ENCODE measurements at regions not wholly inside any gene's neighbourhood (a gene's known extent, or its start where the extent isn't known, plus 50 kb on each side); places are given as distances from the start of the nearest gene placed in this dataset.

DNA sequence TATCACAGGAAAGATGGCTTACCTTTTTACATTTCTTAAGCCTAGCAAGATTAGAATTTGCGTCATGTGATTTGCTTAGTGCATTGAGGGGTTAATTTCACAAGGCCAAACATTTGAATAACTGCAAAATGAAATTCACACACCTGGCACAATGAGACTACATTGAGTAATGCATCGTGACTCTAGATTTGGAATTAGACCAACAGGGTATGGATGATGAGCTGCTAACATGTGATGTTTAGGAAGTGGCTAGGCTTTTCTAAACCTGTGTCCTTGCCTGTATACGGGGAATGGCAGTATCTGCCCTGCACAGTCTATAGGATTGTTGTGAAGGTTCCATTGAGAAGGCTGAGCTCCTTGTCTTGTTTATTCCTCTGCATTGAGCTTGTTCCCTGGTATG lies 160.1 kb downstream of the MFSD1 start:
- DNase-seq (ENCODE audit: low read depth in 4 of 4, low spot score in 3 of 4), result no peak

DNA sequence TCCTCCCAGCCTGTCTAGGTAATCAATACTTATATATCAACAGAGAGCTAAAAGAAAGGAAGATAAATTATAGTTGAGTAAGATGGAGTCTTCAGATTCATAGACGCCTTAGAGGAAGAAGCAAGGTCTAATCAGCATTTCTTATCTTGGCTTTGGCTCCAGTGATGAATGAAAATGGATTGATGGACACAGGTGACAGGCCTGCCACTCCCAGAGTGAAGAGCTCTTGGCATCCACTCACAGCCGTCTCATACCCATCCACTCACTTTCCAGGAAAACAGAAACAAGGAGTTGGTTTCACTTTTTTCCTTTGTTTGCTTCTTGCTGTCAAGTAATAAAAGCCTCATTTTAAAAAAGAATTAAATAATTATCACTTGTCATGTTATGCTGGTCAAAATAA lies 168.2 kb downstream of the MFSD1 start:
- DNase-seq (ENCODE audit: low read depth in 4 of 4, low spot score in 3 of 4), result no peak

DNA sequence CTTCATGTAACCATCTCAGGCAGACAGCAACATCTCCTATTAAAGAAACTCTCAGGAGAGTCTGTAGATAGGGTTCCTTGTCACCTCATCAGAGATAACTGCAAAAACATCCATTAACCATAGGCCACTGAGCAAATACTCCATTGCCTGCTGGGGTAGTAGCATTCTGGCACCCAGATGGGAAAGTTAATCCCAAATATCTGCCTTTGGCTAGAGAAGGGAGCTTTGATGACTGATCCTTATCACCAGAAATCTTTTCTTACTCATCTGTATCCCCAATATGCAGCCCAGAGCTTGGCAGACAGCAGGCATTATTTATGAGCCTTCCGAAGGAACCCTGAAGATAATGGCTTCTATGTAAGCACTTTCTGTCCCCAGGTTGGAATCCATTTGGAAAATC lies 173.1 kb downstream of the MFSD1 start:
- DNase-seq (ENCODE audit: low read depth in 4 of 4, low spot score in 3 of 4), result no peak

GRCh38 chr3:158976966-158977365 lies 175.1 kb downstream of the MFSD1 start:
- peak in 2 of 4 donors; percentile 26 to 34 for DNase-seq (ENCODE audit: low read depth in 4 of 4, low spot score in 3 of 4)

DNA sequence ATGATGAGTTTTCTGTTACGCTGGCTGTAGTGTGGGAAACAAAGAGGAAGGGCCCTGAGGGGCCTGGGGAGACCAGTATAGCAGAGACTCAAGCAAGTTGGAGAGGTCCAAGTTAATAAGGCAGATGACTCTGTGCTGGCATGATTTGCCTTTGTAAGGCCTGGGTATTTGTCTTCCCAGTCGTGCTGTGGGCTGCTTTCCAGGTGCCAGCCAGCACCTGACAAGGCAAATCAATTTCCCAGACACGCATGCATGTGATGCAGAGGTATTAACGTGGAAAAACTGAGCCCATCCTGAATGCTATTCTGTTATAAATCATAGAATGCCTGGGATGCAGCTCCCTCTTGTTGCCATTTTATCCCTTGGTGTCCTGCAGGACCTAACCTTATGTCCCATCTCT lies 175.6 kb downstream of the MFSD1 start:
- no peak for DNase-seq (ENCODE audit: low read depth in 4 of 4, low spot score in 3 of 4)

DNA sequence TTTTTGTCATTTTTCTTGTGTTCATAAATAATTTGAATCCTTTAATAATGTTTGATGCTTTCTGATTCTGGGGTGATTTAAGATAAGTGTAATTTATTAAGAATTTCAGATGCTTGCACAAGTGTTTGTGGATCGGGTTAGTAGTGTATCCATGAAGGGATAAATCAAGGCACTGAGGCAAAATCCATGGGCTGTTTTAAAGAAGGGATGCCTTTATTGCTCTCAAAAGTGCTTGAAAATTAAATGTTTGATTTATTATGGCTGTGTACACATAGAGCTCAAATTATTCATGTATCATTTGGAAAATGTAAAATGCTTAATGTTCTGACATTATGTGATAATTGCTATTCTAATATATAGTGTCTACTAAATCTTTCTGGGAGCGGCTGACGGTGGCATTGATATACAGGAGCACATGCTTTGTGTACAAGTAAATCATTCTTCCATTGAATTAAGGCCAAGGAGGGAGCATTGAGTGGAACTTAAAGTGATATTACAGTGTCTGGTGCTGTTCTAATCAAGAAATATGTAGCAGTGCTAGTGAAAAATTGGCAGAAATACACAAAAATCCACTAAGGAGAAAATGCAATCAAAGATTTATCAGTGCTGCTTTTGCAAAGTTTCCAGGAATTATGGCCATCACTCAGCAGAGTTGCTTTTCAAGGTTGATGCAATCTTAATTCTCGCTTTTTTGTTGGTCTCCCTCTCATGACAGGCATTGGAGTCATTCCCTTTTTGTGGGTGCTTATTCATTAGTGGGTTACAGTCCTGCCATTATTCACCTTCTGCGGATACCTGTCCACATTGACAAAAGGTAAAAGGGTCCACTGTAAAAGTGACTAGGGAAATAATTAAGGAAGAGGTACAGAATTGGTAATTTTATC lies 181.6 kb downstream of the MFSD1 start:
- no peak for DNase-seq (ENCODE audit: low read depth in 4 of 4, low spot score in 3 of 4)

DNA sequence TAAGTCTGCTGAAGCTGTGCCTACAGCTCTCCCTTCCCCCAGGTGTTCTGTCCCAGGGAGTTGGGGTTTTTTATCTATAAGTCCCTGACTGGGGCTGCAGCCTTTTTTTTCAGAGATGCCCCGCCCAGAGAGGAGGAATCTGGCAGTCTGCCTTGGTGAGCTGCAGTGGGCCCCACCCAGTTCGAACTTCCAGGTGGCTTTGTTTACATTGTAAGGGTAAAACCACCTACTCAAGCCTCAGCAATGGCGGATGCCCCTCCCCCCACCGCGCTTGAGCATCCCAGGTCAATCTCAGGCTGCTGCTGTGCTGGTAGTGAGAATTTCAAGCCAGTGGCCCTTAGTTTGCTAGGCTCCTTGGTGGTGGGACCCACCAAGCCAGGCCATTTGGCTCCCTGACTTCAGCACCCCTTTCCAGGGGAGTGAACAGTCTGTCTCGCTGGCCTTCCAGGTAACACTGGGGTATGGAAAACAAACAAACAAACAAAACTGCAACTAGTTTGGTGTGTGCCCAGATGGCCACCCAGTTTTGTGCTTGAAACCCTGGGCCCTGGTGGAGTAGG lies 189.4 kb downstream of the MFSD1 start:
- no peak for DNase-seq (ENCODE audit: low read depth in 4 of 4, low spot score in 3 of 4)

- DNase-seq (ENCODE audit: low read depth in 4 of 4, low spot score in 3 of 4), result no peak
Measured at GRCh38 chr3:158992463-158992862, 190.6 kb downstream of the MFSD1 start.

DNA sequence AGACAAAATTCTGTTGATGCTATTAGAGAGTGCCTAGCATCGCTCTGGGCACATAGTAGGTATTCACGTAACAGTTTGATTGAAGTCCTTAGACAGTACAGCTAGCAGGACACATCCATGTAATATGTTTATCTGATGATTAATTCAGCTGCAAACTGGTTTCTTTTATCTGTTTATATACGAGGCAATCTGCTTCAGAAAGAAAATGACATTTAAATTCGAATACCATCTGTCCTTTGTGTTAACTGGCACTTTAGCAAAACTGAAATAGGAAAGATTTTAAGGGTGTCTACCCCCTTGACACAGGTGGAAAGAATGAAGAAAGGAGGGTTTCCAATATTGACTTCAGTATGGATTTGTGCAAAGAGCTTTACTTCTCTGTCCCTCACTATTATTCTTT lies 192.5 kb downstream of the MFSD1 start:
- DNase-seq (ENCODE audit: low read depth in 4 of 4, low spot score in 3 of 4), result no peak

DNA sequence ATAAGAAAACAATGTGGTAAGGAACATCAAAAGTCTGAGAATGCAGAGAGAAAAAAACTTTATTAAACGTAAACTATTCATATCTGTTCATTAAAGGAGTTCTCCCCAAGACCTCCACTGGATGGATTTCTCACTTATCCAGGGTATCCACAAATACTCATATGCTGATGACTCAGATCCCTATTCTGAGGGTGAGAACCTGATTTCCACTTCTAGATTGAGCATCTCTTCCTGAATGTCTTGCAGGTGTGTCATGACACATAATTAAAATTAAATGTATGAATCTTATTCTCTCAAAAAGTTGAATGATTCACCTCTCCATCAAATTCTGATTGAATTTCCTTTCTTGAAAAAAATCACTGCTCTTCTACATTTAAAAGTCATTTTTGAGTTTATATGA lies 199.9 kb downstream of the MFSD1 start:
- no peak for DNase-seq (ENCODE audit: low read depth in 4 of 4, low spot score in 3 of 4)

- no peak for DNase-seq (ENCODE audit: low read depth in 4 of 4, low spot score in 3 of 4)
Measured at GRCh38 chr3:159005137-159005536, 203.3 kb downstream of the MFSD1 start.

DNA sequence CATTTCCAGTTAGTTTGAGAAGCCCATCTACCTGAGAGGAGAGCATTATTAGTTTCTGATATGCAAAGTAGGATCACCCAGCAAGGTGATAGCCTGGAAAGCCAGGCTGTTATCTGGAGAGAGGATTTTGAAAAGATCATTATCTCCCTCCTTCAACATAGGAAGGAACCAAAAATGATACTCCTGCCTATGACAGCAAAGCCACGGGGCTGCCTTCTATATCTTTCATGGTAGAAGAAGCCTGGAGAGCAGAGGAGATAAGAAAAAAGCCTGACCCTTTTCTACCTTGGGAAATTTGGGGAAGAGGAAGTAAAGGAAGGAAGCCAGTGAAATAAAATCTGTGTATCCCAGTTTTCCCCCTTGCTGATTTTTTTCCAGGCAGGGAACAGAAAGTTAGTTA lies 205.5 kb downstream of the MFSD1 start:
- no peak for DNase-seq (ENCODE audit: low read depth in 4 of 4, low spot score in 3 of 4)

DNA sequence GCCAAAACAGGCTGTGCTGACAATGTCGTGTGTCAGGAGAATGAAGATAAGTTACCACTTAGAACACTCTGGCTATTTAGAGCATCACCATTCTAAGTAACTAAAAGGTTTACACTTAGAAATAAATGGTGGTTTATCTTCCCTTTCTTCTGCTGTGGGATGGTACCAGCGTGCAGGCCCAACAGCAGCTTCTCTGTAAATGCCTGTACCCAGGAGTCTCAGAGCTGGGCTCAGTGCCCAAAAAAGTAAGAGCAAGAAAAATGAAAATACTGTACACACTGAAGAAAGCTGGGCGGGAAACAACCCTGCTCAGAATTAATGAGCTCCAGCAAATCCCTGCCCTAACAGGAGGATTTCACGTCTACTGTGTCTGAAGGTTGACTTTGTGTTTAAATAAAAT lies 206.5 kb downstream of the MFSD1 start:
- no peak for DNase-seq (ENCODE audit: low read depth in 4 of 4, low spot score in 3 of 4)

DNA sequence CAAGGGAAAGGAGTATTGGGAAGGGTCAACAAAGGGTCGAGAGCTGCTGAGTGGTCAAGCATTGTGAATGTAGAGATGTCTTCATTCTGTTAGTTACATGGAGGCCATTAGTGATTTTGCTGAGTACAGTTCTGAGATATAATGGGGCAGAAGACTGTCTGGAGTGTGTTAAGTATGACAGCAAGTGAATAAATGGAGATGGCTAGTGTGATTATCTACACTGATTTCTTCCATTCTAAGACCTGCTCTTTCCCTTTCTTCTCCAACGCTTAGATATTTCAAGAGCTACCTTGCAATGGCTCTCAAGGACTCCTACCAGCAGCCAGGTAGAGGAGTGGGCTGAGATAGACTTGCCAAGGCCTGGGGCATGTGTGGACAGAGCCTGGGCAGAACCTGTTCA lies 216.5 kb downstream of the MFSD1 start:
- no peak for DNase-seq (ENCODE audit: low read depth in 4 of 4, low spot score in 3 of 4)

GRCh38 chr3:159025733-159026132 lies 223.9 kb downstream of the MFSD1 start:
- no peak for DNase-seq (ENCODE audit: low read depth in 4 of 4, low spot score in 3 of 4)

GRCh38 chr3:159026510-159026909 lies 224.7 kb downstream of the MFSD1 start:
- DNase-seq (ENCODE audit: low read depth in 4 of 4, low spot score in 3 of 4), result no peak

DNA sequence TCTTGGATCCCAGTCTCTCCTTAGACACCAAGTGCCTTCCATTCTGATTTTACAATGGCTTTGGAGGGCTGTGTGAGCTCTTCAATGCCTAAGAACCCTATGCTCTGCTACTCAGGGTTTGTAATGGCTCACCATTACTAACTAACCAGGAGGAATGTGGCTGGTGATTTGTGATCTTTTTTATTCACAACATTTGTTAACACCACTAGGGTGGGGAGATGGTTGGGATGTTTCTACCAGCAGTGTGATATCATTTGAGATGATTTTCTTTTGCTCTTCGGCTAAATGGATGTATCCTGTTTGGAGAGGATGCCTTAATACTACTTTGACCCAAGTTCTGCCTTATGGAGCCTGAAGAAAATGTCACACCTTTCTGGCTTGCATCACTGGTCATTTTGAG lies 226.9 kb downstream of the MFSD1 start:
- no peak for DNase-seq (ENCODE audit: low read depth in 4 of 4, low spot score in 3 of 4)

GRCh38 chr3:159029306-159030026 lies 227.6 kb downstream of the MFSD1 start:
- no peak for DNase-seq (ENCODE audit: low read depth in 4 of 4, low spot score in 3 of 4)

GRCh38 chr3:159030138-159030670 lies 228.3 kb downstream of the MFSD1 start:
- no peak for DNase-seq (ENCODE audit: low read depth in 4 of 4, low spot score in 3 of 4)

DNA sequence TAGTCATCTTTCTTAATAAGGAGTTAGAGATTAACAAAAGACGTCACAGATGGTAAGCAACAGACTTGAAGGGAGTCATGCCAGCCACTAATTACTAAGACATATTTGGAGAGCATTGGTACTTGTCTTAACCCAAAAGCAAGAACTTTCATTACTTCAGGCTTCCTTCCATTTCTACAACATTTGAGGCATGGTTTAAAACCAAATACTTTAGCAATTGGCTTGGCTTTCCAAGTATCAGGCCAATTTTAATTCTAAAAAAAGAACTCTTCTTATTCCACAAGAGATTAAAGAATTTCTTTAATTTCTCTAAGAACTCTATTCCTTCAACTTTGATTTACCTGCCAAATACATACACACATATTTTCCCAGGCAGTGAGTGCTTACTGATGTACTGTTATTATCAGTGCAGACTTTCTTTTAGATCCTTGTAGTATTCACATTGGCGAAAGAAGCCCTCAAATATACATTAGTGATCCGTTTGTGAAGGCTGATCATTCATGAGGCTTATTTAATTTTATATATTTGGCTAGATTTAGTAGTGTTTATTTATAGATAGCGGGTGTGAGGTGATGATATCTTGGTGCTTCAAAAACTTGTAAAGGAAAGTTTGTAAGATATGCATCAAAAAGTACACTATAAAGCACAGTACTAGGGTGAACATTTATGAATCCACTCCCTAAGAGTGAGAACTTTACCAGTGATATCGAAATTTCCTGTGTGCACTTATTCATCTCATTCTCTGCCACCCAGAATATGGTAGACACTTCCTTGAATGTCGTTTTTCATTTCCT lies 229.2 kb downstream of the MFSD1 start:
- no peak for DNase-seq (ENCODE audit: low read depth in 4 of 4, low spot score in 3 of 4)

DNA sequence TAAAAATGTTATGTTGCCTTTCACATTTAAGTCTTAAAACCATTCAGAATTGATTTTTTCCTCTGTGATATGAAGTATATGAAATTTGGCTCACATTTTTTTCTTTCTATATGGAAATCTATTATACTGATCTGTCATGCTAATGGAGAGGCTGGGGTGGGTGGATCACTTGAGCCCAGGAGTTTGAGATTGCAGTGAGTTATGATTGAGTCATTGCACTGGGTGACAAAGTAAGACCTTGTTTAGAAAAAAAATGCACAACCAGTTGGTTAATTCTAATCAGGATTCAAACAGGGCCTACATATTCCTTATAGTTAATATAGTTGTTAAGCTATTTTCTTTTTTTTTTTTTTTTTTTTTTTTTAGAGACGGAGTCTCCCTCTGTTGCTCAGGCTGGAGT lies 230.5 kb downstream of the MFSD1 start:
- DNase-seq (ENCODE audit: low read depth in 4 of 4, low spot score in 3 of 4), result no peak

Measured in right renal pelvis (tissue), 4 donors.